Upper lobe of left lung (tissue), 6 donors: ENCODE measurements at regions not wholly inside any gene's neighbourhood (a gene's known extent, or its start where the extent isn't known, plus 50 kb on each side); places are given as distances from the start of the nearest gene placed in this dataset.

Experiments
- ATAC-seq, 2 donors: fragments of 200-7000 bp; cut with Tn5 transposase; one replicate each; pipeline ENCODE4 v1.9.1; 2022; ENCODE audit warnings: mild to moderate bottlenecking in 2 of 2, moderate library complexity in 2 of 2; ENCODE audit not compliant: low FRiP score in 2 of 2
- DNase-seq, 2 donors: peaks; one replicate each; pipeline ENCODE4 v3.0.0-alpha.2; 2019 to 2020
- H3K27ac ChIP-seq, 4 donors: fragments of 200-600 bp; sonication (generic); one replicate each; pipeline ENCODE4 v1.5.1; 2016 to 2019
- H3K27me3 ChIP-seq, 4 donors: fragments of 200-600 bp; sonication (generic); one replicate each; pipeline ENCODE4 v1.5.1; 2017 to 2019
- H3K36me3 ChIP-seq, 4 donors: fragments of 200-600 bp; sonication (generic); one replicate each; pipeline ENCODE4 v1.5.1; 2016 to 2019
- H3K4me1 ChIP-seq, 4 donors: fragments of 200-600 bp; sonication (generic); one replicate each; pipeline ENCODE4 v1.5.1; 2018 to 2019
- H3K4me3 ChIP-seq, 4 donors: fragments of 200-600 bp; sonication (generic); one replicate each; pipeline ENCODE4 v1.5.1; 2017 to 2019; ENCODE audit warnings: mild to moderate bottlenecking in 2 of 4, moderate library complexity in 1 of 4
- H3K9me3 ChIP-seq, 4 donors: fragments of 200-600 bp; sonication (generic); one replicate each; pipeline ENCODE4 v1.5.1; 2018 to 2019
- CTCF ChIP-seq, 6 experiments: fragments of 450-650 bp in 4 of 6; fragments of 200-600 bp in 2 of 6; sonication (generic) in 2 of 6; IDR thresholded peaks; one replicate each; pipeline ENCODE4 v1.5.1; 2016 to 2019; ENCODE audit warnings: antibody characterized with exemption in 6 of 6
- EP300 ChIP-seq, 4 donors: sonication (generic); formaldehyde crosslinking; IDR thresholded peaks; one replicate each; pipeline ENCODE4 v1.5.1; 2017; ENCODE audit warnings: antibody characterized with exemption in 4 of 4, control low read depth in 2 of 4
- POLR2A ChIP-seq, 4 donors: fragments of 450-650 bp; IDR thresholded peaks; one replicate each; pipeline ENCODE4 v1.5.1; 2016 to 2017; ENCODE audit warnings: antibody characterized with exemption in 4 of 4, mild to moderate bottlenecking in 2 of 4
- POLR2AphosphoS5 ChIP-seq, 2 donors: sonication (generic); formaldehyde crosslinking; IDR thresholded peaks; one replicate each; pipeline ENCODE4 v1.5.1; 2017; ENCODE audit warnings: antibody characterized with exemption in 2 of 2
- WGBS, 2 donors: methylation state at CpG; one replicate each; pipeline ENCODE4 v1.1.5; 2017 to 2018; 5-methylcytosine and 5-hydroxymethylcytosine counted together
- donor health status: DM: no; HTN: no; CAD: no; lungs with moderate emphysema.
- donor health status: DM: no; HTN: yes; CAD: no; lungs with severe emphysema.

- Histone ChIP-seq H3K9me3 (no peaks in the 10 kb centered on the region), H3K36me3 (no peaks in the 10 kb centered on the region), H3K4me3 (no peak overlapping the region), H3K4me1 (no peaks in the 10 kb centered on the region), H3K27ac (no peak overlapping the region), H3K27me3 (no peaks in the 10 kb centered on the region)
- DNase-seq, result no peak
- no peak for ATAC-seq
- 89 to 93% methylated on average over 7 of the region's 7 CpGs for WGBS, 2 donors
- TF ChIP-seq POLR2AphosphoS5 (IDR thresholded peaks at IDR 0.05), result no peak
- no peak for TF ChIP-seq CTCF (IDR thresholded peaks at IDR 0.05)
- no peak for TF ChIP-seq EP300 (IDR thresholded peaks at IDR 0.05)
Observed at GRCh38 chr3:30500666-30501399, 105.6 kb upstream of the TGFBR2 start.

GRCh38 chr3:30501526-30501925, 104.9 kb upstream of the TGFBR2 start:
- DNase-seq, result no peak
- Histone ChIP-seq H3K4me3 (no peak overlapping the region), H3K4me1 (no peaks in the 10 kb centered on the region), H3K36me3 (no peaks in the 10 kb centered on the region), H3K9me3 (no peaks in the 10 kb centered on the region), H3K27ac (no peak overlapping the region), H3K27me3 (no peaks in the 10 kb centered on the region)
- ATAC-seq, result no peak
- TF ChIP-seq CTCF (IDR thresholded peaks at IDR 0.05) (no peak), POLR2A (IDR thresholded peaks at IDR 0.05) (no peak), EP300 (IDR thresholded peaks at IDR 0.05) (no peak), POLR2AphosphoS5 (IDR thresholded peaks at IDR 0.05) (no peak)

DNA sequence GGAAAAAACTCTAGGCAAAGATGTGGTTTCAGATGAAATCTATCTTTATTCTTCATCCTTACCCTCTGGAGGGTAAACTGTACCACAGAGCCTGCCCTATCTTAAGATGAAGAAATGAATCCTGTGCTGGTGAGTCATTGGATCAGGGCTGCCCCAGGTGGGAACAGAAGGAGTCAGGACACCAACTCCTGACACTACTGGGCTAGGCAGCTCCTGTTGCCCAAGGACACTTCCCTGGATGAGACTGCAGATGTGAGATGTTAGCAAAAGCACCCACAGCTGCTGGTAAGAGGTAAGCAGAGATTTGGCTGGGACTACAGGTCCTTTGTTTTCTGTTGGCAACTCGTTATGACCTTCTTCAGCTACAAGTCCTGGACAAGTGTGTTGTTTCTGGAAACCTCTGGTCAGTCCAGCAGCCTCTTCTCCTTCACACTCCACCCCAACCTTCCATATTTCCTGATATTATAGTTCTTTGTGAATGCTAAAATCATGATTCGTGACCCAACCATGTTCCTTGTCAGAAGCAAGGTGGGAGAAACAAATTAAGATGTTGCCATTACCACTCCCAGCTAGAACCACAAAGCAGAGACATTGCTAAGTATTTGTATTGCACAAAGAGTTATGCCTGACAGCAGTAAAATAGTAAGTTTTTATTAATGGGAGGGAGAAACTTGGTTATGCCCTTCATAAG, 104.2 kb upstream of the TGFBR2 start:
- WGBS, 2 donors, result 83 to 86% methylated on average over 2 of the region's 2 CpGs
- Histone ChIP-seq H3K36me3 (no peaks in the 10 kb centered on the region), H3K4me1 (no peaks in the 10 kb centered on the region), H3K4me3 (no peak overlapping the region), H3K27me3 (no peaks in the 10 kb centered on the region), H3K9me3 (no peaks in the 10 kb centered on the region), H3K27ac (no peak overlapping the region)
- no peak for DNase-seq
- TF ChIP-seq POLR2AphosphoS5 (IDR thresholded peaks at IDR 0.05), result no peak
- ATAC-seq, result no peak

DNA sequence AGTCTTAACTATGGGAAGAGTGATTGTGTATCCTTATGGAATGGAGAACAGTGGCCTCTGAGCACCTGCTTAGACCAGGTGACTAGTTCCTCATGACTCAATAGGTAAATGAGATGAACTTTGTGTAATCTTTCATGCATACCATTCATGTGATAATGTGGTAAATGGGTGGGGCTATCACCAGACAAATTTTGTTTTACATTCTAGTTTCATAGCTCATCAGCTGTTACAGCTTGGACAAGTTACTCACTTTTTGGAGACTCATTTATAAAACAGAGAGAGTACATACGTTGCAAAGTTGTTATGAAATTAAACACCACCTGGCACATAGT, 103.7 kb upstream of the TGFBR2 start:
- ATAC-seq, result no peak
- WGBS, 2 donors, result 82 to 86% methylated on average over 1 of the region's 1 CpG
- H3K9me3 ChIP-seq, result no peaks in the 10 kb centered on the region
- no peak overlapping the region for H3K4me3 ChIP-seq
- H3K27me3 ChIP-seq, result no peaks in the 10 kb centered on the region
- no peak for DNase-seq
- no peak overlapping the region for H3K27ac ChIP-seq
- no peaks in the 10 kb centered on the region for H3K4me1 ChIP-seq
- H3K36me3 ChIP-seq, result no peaks in the 10 kb centered on the region
- no peak for TF ChIP-seq POLR2AphosphoS5 (IDR thresholded peaks at IDR 0.05)
- TF ChIP-seq POLR2A (IDR thresholded peaks at IDR 0.05), result no peak
- TF ChIP-seq CTCF (IDR thresholded peaks at IDR 0.05), result no peak
- no peak for TF ChIP-seq EP300 (IDR thresholded peaks at IDR 0.05)

DNA sequence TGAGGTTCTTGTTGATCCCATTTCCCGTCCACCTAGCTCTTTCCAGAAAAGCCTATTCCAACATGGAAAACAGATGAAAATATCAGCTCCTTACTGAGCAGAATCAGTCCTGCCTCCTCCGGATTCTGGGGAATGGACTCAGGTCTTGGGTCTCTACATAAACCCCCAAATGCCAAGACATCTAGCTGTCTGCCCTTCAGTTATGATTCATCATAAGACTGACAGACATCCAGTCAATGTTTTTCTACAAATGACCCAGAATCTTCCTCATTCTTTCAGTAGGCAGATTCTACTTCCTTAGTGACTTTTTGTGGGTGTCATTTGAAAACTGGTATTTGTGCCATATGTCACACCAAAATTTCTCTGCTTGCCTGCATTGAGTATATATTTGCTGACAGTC, 103.0 kb upstream of the TGFBR2 start:
- no peaks in the 10 kb centered on the region for H3K36me3 ChIP-seq
- no peak for DNase-seq
- H3K4me3 ChIP-seq, result no peak overlapping the region
- H3K27ac ChIP-seq, result no peak overlapping the region
- no peaks in the 10 kb centered on the region for H3K27me3 ChIP-seq
- H3K9me3 ChIP-seq, result no peaks in the 10 kb centered on the region
- ATAC-seq, result no peak
- TF ChIP-seq POLR2A (IDR thresholded peaks at IDR 0.05), result no peak
- no peak for TF ChIP-seq POLR2AphosphoS5 (IDR thresholded peaks at IDR 0.05)
- no peak for TF ChIP-seq CTCF (IDR thresholded peaks at IDR 0.05)
- no peak for TF ChIP-seq EP300 (IDR thresholded peaks at IDR 0.05)
- WGBS, 2 donors, result 69 to 97% methylated on average over 2 of the region's 2 CpGs
- H3K4me1 ChIP-seq, result no peaks in the 10 kb centered on the region
